ENCODE measurements at regions not wholly inside any gene's neighbourhood (a gene's known extent, or its start where the extent isn't known, plus 50 kb on each side); places are given as distances from the start of the nearest gene placed in this dataset.

GRCh38 chr3:162774613-162775100 lies 1278.0 kb downstream of the OTOL1 start:
- no peak for TF ChIP-seq CTCF (IDR thresholded peaks at IDR 0.05; ENCODE audit: low read depth, low read length, missing control alignments)
- no peak for DNase-seq (ENCODE audit: extremely low read depth, low read depth)
- H3K4me3 ChIP-seq (replicated peaks; ENCODE audit: low read depth, low read length) = no peak overlapping the region

- no peak for TF ChIP-seq CTCF (IDR thresholded peaks at IDR 0.05; ENCODE audit: low read depth, low read length, missing control alignments)
- DNase-seq (ENCODE audit: extremely low read depth, low read depth) = no peak
- H3K4me3 ChIP-seq (replicated peaks; ENCODE audit: low read depth, low read length) = no peak overlapping the region
Measured at GRCh38 chr3:162776148-162776547, 1279.5 kb downstream of the OTOL1 start.

GRCh38 chr3:162777118-162777517 lies 1280.5 kb downstream of the OTOL1 start:
- H3K4me3 ChIP-seq (replicated peaks; ENCODE audit: low read depth, low read length) = no peak overlapping the region
- TF ChIP-seq CTCF (IDR thresholded peaks at IDR 0.05; ENCODE audit: low read depth, low read length, missing control alignments) = no peak
- no peak for DNase-seq (ENCODE audit: extremely low read depth, low read depth)

GRCh38 chr3:162780313-162780712 lies 1283.7 kb downstream of the OTOL1 start:
- TF ChIP-seq CTCF (IDR thresholded peaks at IDR 0.05; ENCODE audit: low read depth, low read length, missing control alignments) = no peak
- no peak for DNase-seq (ENCODE audit: extremely low read depth, low read depth)
- no peak overlapping the region for H3K4me3 ChIP-seq (replicated peaks; ENCODE audit: low read depth, low read length)

- H3K4me3 ChIP-seq (replicated peaks; ENCODE audit: low read depth, low read length) = no peak overlapping the region
- DNase-seq (ENCODE audit: extremely low read depth, low read depth) = no peak
- no peak for TF ChIP-seq CTCF (IDR thresholded peaks at IDR 0.05; ENCODE audit: low read depth, low read length, missing control alignments)
Measured at GRCh38 chr3:162799910-162800309, 1303.3 kb downstream of the OTOL1 start.

- no peak overlapping the region for H3K4me3 ChIP-seq (replicated peaks; ENCODE audit: low read depth, low read length)
- TF ChIP-seq CTCF (IDR thresholded peaks at IDR 0.05; ENCODE audit: low read depth, low read length, missing control alignments) = no peak
- no peak for DNase-seq (ENCODE audit: extremely low read depth, low read depth)
Measured at GRCh38 chr3:162802228-162802965, 1305.8 kb downstream of the OTOL1 start.

- DNase-seq (ENCODE audit: extremely low read depth, low read depth) = no peak
- TF ChIP-seq CTCF (IDR thresholded peaks at IDR 0.05; ENCODE audit: low read depth, low read length, missing control alignments) = no peak
- no peak overlapping the region for H3K4me3 ChIP-seq (replicated peaks; ENCODE audit: low read depth, low read length)
Measured at GRCh38 chr3:162810776-162811175, 1314.2 kb downstream of the OTOL1 start.
